ENCODE measurements at regions not wholly inside any gene's neighbourhood (a gene's known extent, or its start where the extent isn't known, plus 50 kb on each side); places are given as distances from the start of the nearest gene placed in this dataset.

- TF ChIP-seq REST (IDR thresholded peaks at IDR 0.05; ENCODE audit: insufficient read depth in 1 of 2, low read depth in 2 of 2, low read length in 2 of 2) (no peak), POLR2AphosphoS5 (IDR thresholded peaks at IDR 0.05; ENCODE audit: low read depth, low read length) (no peak), TAF1 (IDR thresholded peaks at IDR 0.05; ENCODE audit: borderline replicate concordance, insufficient read depth, low read length) (no peak)
These were observed 134.6 kb upstream of the MYCN start for GRCh38 chr2:15805772-15806171.
